OCI-LY7 (cell line): ENCODE measurements at regions not wholly inside any gene's neighbourhood (a gene's known extent, or its start where the extent isn't known, plus 50 kb on each side); places are given as distances from the start of the nearest gene placed in this dataset.

ENCODE experiments used
- BruUV-seq: library from RNA; stranded (reverse); fragments of 400-500 nt; replicated peaks from 2 replicates; lab custom pipeline; 2021; lab: Mats Ljungman, UMichigan
- CTCF ChIA-PET: fragments of 300-600 bp; sonication (Branson Sonifier 250); formaldehyde crosslinking; loops from one replicate; lab custom pipeline; 2022; ENCODE audit warnings: antibody characterized with exemption; ENCODE audit not compliant: unreplicated experiment; lab: Charles Lee
- POLR2A ChIA-PET: fragments of 300-600 bp; sonication (Branson Sonifier 250); formaldehyde crosslinking; loops from one replicate; lab custom pipeline; 2022; ENCODE audit warnings: antibody characterized with exemption; lab: Charles Lee
- DNase-seq: peaks from one replicate; pipeline ENCODE4 v3.0.0-alpha.2; 2015; ENCODE audit warnings: low spot score
- H2AFZ ChIP-seq: fragments of 200-600 bp; sonication (generic), shearing (Covaris generic); 2 replicates; pipeline ENCODE4 v1.6.1; 2014; ENCODE audit warnings: mild to moderate bottlenecking, antibody characterized with exemption, low read length, moderate library complexity
- H3K27ac ChIP-seq: fragments of 200-600 bp; sonication (generic); 2 replicates; pipeline ENCODE4 v1.5.1; 2014; ENCODE audit warnings: mixed run types, low read depth, mild to moderate bottlenecking, moderate library complexity, low read length, inconsistent platforms; ENCODE audit not compliant: poor library complexity, severe bottlenecking
- H3K36me3 ChIP-seq: fragments of 200-600 bp; sonication (generic); 2 replicates; pipeline ENCODE4 v1.6.1; 2014; ENCODE audit warnings: mild to moderate bottlenecking, antibody characterized with exemption, low read length, moderate library complexity, mixed read lengths; ENCODE audit not compliant: insufficient read depth
- H3K4me1 ChIP-seq: fragments of 200-600 bp; sonication (generic); 2 replicates; pipeline ENCODE4 v1.5.1; 2014; ENCODE audit warnings: mild to moderate bottlenecking, low read length; ENCODE audit not compliant: insufficient read depth, poor library complexity, severe bottlenecking
- H3K4me2 ChIP-seq: fragments of 200-600 bp; sonication (generic); 2 replicates; pipeline ENCODE4 v1.6.1; 2014; ENCODE audit warnings: mild to moderate bottlenecking, low read length
- H3K4me3 ChIP-seq: fragments of 200-600 bp; sonication (generic); 2 replicates; pipeline ENCODE4 v1.5.1; 2014; ENCODE audit warnings: mild to moderate bottlenecking, low read depth, low read length; ENCODE audit not compliant: poor library complexity, severe bottlenecking
- H3K79me2 ChIP-seq: fragments of 200-600 bp; sonication (generic); 2 replicates; pipeline ENCODE4 v1.6.1; 2016; ENCODE audit warnings: low read depth, mild to moderate bottlenecking, low read length, moderate library complexity, mixed read lengths; ENCODE audit not compliant: insufficient read depth
- H3K9me2 ChIP-seq: fragments of 200-600 bp; sonication (generic); 2 replicates; pipeline ENCODE4 v1.6.1; 2016; ENCODE audit warnings: mild to moderate bottlenecking, low read length, mixed read lengths; ENCODE audit not compliant: insufficient read depth
- H3K9me3 ChIP-seq: fragments of 200-600 bp; sonication (generic); 2 replicates; pipeline ENCODE4 v1.6.1; 2014; ENCODE audit warnings: mild to moderate bottlenecking, mixed run types, low read length, mixed read lengths
- H4K20me1 ChIP-seq: fragments of 200-600 bp; sonication (generic); 2 replicates; pipeline ENCODE4 v1.6.1; 2014; ENCODE audit warnings: mild to moderate bottlenecking, antibody characterized with exemption, low read length, moderate library complexity, mixed read lengths; ENCODE audit not compliant: insufficient read depth
- CTCF ChIP-seq: fragments of 200-600 bp; sonication (generic); conservative IDR thresholded peaks from 2 replicates; pipeline ENCODE4 v1.5.1; 2014; ENCODE audit warnings: mild to moderate bottlenecking, antibody characterized with exemption, low read length, moderate library complexity, mixed read lengths
- EZH2phosphoT487 ChIP-seq: fragments of 200-600 bp; sonication (generic); IDR thresholded peaks from 2 replicates; pipeline ENCODE4 v1.6.1; 2018; ENCODE audit warnings: low read depth, borderline replicate concordance, mild to moderate bottlenecking, mixed run types, antibody characterized with exemption, low read length, moderate library complexity, mixed read lengths
- intact Hi-C: fragments of 100-400 bp; cut with micrococcal nuclease; formaldehyde crosslinking; loops from one replicate; pipeline ENCODE4 v1.10.0; 2022; ENCODE audit not compliant: unreplicated experiment

- Histone ChIP-seq H2AFZ (no peak overlapping the region), H3K4me2 (no peak overlapping the region), H3K4me1 (no peaks in the 10 kb centered on the region), H3K27ac (no peak overlapping the region), H4K20me1 (no peaks in the 10 kb centered on the region), H3K9me3 (no peaks in the 10 kb centered on the region), H3K4me3 (no peak overlapping the region), H3K36me3 (no peaks in the 10 kb centered on the region), H3K9me2 (no peaks in the 10 kb centered on the region), H3K79me2 (no peaks in the 10 kb centered on the region)
- ChIA-PET POLR2A (interaction anchor here (0.5 kb wide), 1 partner anchor 113 kb away, joined by 3 read pairs; no protein-coding TSS in a partner anchor), CTCF (no interaction called here)
- BruUV-seq: no TSS peak
- no peak for DNase-seq
- intact Hi-C loops: no loop called here
- no peak for TF ChIP-seq EZH2phosphoT487
- TF ChIP-seq CTCF: no peak
Observed at GRCh38 chr7:8378349-8379019, 54.9 kb upstream of the NXPH1 start.

- CTCF ChIA-PET: no interaction called here
- no peak overlapping the region for H2AFZ ChIP-seq
- no peaks in the 10 kb centered on the region for H3K9me2 ChIP-seq
- no peaks in the 10 kb centered on the region for H4K20me1 ChIP-seq
- H3K27ac ChIP-seq: no peak overlapping the region
- H3K36me3 ChIP-seq: no peaks in the 10 kb centered on the region
- no peak overlapping the region for H3K4me3 ChIP-seq
- intact Hi-C loops: no loop called here
- no peaks in the 10 kb centered on the region for H3K9me3 ChIP-seq
- no peaks in the 10 kb centered on the region for H3K79me2 ChIP-seq
- no TSS peak for BruUV-seq
- TF ChIP-seq EZH2phosphoT487 (no peak), CTCF (no peak)
- DNase-seq: no peak
- H3K4me2 ChIP-seq: no peak overlapping the region
- POLR2A ChIA-PET: no interaction called here
- H3K4me1 ChIP-seq: no peaks in the 10 kb centered on the region
Observed at GRCh38 chr7:8379264-8379663, 54.1 kb upstream of the NXPH1 start.

- no peak overlapping the region for H3K4me3 ChIP-seq
- CTCF ChIA-PET: no interaction called here
- H3K4me2 ChIP-seq: no peak overlapping the region
- no peaks in the 10 kb centered on the region for H3K9me3 ChIP-seq
- POLR2A ChIA-PET: no interaction called here
- no peak overlapping the region for H2AFZ ChIP-seq
- no peaks in the 10 kb centered on the region for H4K20me1 ChIP-seq
- no peaks in the 10 kb centered on the region for H3K36me3 ChIP-seq
- H3K4me1 ChIP-seq: no peaks in the 10 kb centered on the region
- H3K27ac ChIP-seq: no peak overlapping the region
- no peaks in the 10 kb centered on the region for H3K9me2 ChIP-seq
- no peak for DNase-seq
- no peak for TF ChIP-seq EZH2phosphoT487
- no peak for TF ChIP-seq CTCF
- H3K79me2 ChIP-seq: no peaks in the 10 kb centered on the region
- no TSS peak for BruUV-seq
- intact Hi-C loops: no loop called here
Observed at GRCh38 chr7:8380130-8380529, 53.3 kb upstream of the NXPH1 start.
